Adrenal gland (tissue), 5 donors: ENCODE measurements at regions not wholly inside any gene's neighbourhood (a gene's known extent, or its start where the extent isn't known, plus 50 kb on each side); places are given as distances from the start of the nearest gene placed in this dataset.

Experiments
- POLR2A ChIP-seq, 2 donors: fragments of 450-650 bp; IDR thresholded peaks; one replicate each; pipeline ENCODE4 v1.6.1; 2017; ENCODE audit warnings: antibody characterized with exemption in 2 of 2, mild to moderate bottlenecking in 2 of 2, moderate library complexity in 1 of 2
- TF ChIP-seq, protein P1 (sequence below), 6 experiments: fragments of 450-650 bp in 4 of 6; fragments of 200-600 bp in 2 of 6; sonication (generic) in 1 of 6; IDR thresholded peaks; 1 replicate in 5 of 6; 2 replicates in 1 of 6; pipeline versions ENCODE4 v1.5.1 to v1.8.0; 2016 to 2021; ENCODE audit warnings: antibody characterized with exemption in 6 of 6, mild to moderate bottlenecking in 2 of 6, moderate library complexity in 1 of 6
- donor health status: DM: no; HTN: no; CAD: no.

DNA sequence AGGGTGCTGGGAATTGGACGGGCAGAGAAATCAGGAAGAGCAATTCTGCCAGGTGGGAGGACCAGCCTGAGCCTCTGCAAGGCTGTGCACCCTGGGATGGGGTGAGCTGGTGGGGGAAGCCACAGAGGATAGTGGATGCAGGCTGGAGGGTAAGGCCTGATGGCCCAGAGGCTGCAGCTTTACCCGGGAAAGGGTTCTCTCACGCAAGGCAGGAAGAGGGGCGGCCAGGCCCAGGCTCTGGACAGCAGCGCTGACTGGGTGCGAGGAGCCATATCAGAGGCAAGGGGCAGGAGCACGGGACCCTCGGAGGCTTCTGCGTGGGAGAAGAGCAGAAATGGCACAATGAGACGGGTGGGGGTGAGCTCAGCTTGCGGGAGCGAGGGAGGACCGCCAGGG, 104.6 kb downstream of the SOX1 start:
- TF ChIP-seq, protein P1, sequence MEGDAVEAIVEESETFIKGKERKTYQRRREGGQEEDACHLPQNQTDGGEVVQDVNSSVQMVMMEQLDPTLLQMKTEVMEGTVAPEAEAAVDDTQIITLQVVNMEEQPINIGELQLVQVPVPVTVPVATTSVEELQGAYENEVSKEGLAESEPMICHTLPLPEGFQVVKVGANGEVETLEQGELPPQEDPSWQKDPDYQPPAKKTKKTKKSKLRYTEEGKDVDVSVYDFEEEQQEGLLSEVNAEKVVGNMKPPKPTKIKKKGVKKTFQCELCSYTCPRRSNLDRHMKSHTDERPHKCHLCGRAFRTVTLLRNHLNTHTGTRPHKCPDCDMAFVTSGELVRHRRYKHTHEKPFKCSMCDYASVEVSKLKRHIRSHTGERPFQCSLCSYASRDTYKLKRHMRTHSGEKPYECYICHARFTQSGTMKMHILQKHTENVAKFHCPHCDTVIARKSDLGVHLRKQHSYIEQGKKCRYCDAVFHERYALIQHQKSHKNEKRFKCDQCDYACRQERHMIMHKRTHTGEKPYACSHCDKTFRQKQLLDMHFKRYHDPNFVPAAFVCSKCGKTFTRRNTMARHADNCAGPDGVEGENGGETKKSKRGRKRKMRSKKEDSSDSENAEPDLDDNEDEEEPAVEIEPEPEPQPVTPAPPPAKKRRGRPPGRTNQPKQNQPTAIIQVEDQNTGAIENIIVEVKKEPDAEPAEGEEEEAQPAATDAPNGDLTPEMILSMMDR (IDR thresholded peaks at IDR 0.05) = no peak
- TF ChIP-seq POLR2A (IDR thresholded peaks at IDR 0.05) = no peak
